ENCODE measurements at regions not wholly inside any gene's neighbourhood (a gene's known extent, or its start where the extent isn't known, plus 50 kb on each side); places are given as distances from the start of the nearest gene placed in this dataset.

GRCh38 chr5:9838916-9839315 lies 208.8 kb upstream of the TAS2R1 start:
- DNase-seq = no peak
- TF ChIP-seq CTCF (IDR thresholded peaks at IDR 0.05) = no peak
- Mint-ChIP-seq H3K4me3 (no peak overlapping the region), H3K9me3 (peaks cover 0 to 4% (median 2%) of the 10 kb centered on the region in 7 donors), H3K36me3 (no peaks in the 10 kb centered on the region), H3K27me3 (ENCODE audit: low read depth in 3 of 3) (no peaks in the 10 kb centered on the region), H3K27ac (no peak overlapping the region), H3K4me1 (no peaks in the 10 kb centered on the region)
- H3K4me2 ChIP-seq (replicated peaks; ENCODE audit: extremely low read depth, low read length, poor library complexity, severe bottlenecking) = no peak overlapping the region
- no peak overlapping the region for H3K9ac ChIP-seq (ENCODE audit: insufficient read depth, low read length, poor library complexity, severe bottlenecking)
- no peaks in the 10 kb centered on the region for H3K9me3 ChIP-seq (replicated peaks in 1 of 2; ENCODE audit: control insufficient read depth in 1 of 2, insufficient read depth in 1 of 2, low read length in 2 of 2)
- 83% methylated on average over 2 of the region's 7 CpGs for WGBS (ENCODE audit: insufficient coverage)
- H4K20me1 ChIP-seq (ENCODE audit: insufficient read depth, low read length) = no peaks in the 10 kb centered on the region
- H3K27ac ChIP-seq (ENCODE audit: low read depth in 1 of 2, low read length in 2 of 2) = no peak overlapping the region
- H3K27me3 ChIP-seq (ENCODE audit: control insufficient read depth in 2 of 2, insufficient read depth in 2 of 2, low read length in 2 of 2) = no peaks in the 10 kb centered on the region
- no peaks in the 10 kb centered on the region for H3K36me3 ChIP-seq (replicated peaks in 1 of 2; ENCODE audit: control insufficient read depth in 1 of 2, insufficient read depth in 2 of 2, low read length in 2 of 2)
- no peak overlapping the region for H2AFZ ChIP-seq (ENCODE audit: insufficient read depth, low read depth, low read length, poor library complexity, severe bottlenecking)
- no peaks in the 10 kb centered on the region for H3K79me2 ChIP-seq (ENCODE audit: insufficient read depth, low read length)
- intact Hi-C loops (cut with micrococcal nuclease) = no loop called here
- no peak overlapping the region for H3K4me3 ChIP-seq (replicated peaks in 1 of 3; ENCODE audit: low read depth in 2 of 3, low read length in 3 of 3)
- no peaks in the 10 kb centered on the region for H3K4me1 ChIP-seq (ENCODE audit: control insufficient read depth in 1 of 2, insufficient read depth in 2 of 2, low read length in 2 of 2)

GRCh38 chr5:9834871-9835770 lies 205.0 kb upstream of the TAS2R1 start:
- Mint-ChIP-seq H3K36me3 (no peaks in the 10 kb centered on the region), H3K27ac (no peak overlapping the region), H3K27me3 (ENCODE audit: low read depth in 3 of 3) (no peaks in the 10 kb centered on the region), H3K9me3 (peaks cover 0 to 2% (median 0%) of the 10 kb centered on the region in 7 donors), H3K4me3 (no peak overlapping the region), H3K4me1 (no peaks in the 10 kb centered on the region)
- H3K4me2 ChIP-seq (replicated peaks; ENCODE audit: extremely low read depth, low read length, poor library complexity, severe bottlenecking) = no peak overlapping the region
- TF ChIP-seq CTCF (IDR thresholded peaks at IDR 0.05) = no peak
- H3K9me3 ChIP-seq (replicated peaks in 1 of 2; ENCODE audit: control insufficient read depth in 1 of 2, insufficient read depth in 1 of 2, low read length in 2 of 2) = no peaks in the 10 kb centered on the region
- H3K27me3 ChIP-seq (ENCODE audit: control insufficient read depth in 2 of 2, insufficient read depth in 2 of 2, low read length in 2 of 2) = no peaks in the 10 kb centered on the region
- H2AFZ ChIP-seq (ENCODE audit: insufficient read depth, low read depth, low read length, poor library complexity, severe bottlenecking) = no peak overlapping the region
- intact Hi-C loops (cut with micrococcal nuclease) = no loop called here
- WGBS (ENCODE audit: insufficient coverage) = 56% methylated on average over 6 of the region's 9 CpGs
- H3K9ac ChIP-seq (ENCODE audit: insufficient read depth, low read length, poor library complexity, severe bottlenecking) = no peak overlapping the region
- no peaks in the 10 kb centered on the region for H3K79me2 ChIP-seq (ENCODE audit: insufficient read depth, low read length)
- DNase-seq = no peak
- H3K4me1 ChIP-seq (ENCODE audit: control insufficient read depth in 1 of 2, insufficient read depth in 2 of 2, low read length in 2 of 2) = no peaks in the 10 kb centered on the region
- H3K27ac ChIP-seq (ENCODE audit: low read depth in 1 of 2, low read length in 2 of 2) = no peak overlapping the region
- H4K20me1 ChIP-seq (ENCODE audit: insufficient read depth, low read length) = no peaks in the 10 kb centered on the region
- no peak overlapping the region for H3K4me3 ChIP-seq (replicated peaks in 1 of 3; ENCODE audit: low read depth in 2 of 3, low read length in 3 of 3)
- H3K36me3 ChIP-seq (replicated peaks in 1 of 2; ENCODE audit: control insufficient read depth in 1 of 2, insufficient read depth in 2 of 2, low read length in 2 of 2) = no peaks in the 10 kb centered on the region
